ENCODE measurements at regions not wholly inside any gene's neighbourhood (a gene's known extent, or its start where the extent isn't known, plus 50 kb on each side); places are given as distances from the start of the nearest gene placed in this dataset.
A peak's percentile ranks its signal among the peaks of the same experiment; 100 is the strongest.
"Not testable (repeated sequence)": the region's sequence is repeated elsewhere in the genome, so short reads cannot be mapped to it uniquely, and the experiment has no call there.

DNA sequence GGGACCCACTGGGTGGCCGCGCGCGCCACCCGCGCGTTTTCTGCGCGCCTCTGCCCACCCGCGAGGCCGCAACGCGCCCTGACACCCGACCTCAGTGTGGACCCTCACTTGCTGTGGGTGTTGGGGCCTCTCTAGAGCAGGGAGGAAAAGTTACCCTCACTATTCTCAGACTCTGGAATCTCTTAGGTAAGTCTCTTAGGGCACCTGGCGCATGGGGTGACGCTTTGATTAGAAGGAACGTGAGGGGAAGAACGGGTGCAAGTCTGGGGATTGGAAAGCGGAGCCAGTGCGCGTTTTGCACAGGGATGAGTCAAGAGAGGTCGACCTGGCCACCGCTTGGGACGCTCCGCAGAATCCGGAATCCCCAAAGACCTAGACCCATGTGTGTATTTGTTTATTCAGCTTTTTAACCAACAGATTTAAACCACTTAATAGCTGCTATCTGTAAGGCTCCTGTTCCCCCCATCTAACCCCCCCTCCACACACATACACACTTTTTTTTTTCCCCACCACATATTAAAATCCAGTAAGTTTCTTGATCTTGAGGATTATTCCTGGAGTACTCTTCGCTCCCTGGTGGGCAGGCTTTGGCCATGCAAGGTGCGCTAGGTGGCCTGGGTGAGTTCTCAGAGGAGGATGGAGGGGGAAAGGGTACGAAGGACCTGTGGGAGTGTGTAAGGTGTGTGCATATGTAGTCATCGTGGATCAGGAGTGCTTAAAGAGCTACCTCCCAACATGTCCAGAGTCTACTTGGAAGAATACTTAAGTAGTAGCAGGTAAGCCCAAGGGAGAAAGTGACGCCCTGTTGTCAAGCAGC lies 169.1 kb upstream of the PPP1R3A start:
- intact Hi-C loops (cut with DNase I): loop anchor here (10.0 kb wide), 1 partner anchor 327 kb away; the partner anchor contains the start of gene FOXP2

DNA sequence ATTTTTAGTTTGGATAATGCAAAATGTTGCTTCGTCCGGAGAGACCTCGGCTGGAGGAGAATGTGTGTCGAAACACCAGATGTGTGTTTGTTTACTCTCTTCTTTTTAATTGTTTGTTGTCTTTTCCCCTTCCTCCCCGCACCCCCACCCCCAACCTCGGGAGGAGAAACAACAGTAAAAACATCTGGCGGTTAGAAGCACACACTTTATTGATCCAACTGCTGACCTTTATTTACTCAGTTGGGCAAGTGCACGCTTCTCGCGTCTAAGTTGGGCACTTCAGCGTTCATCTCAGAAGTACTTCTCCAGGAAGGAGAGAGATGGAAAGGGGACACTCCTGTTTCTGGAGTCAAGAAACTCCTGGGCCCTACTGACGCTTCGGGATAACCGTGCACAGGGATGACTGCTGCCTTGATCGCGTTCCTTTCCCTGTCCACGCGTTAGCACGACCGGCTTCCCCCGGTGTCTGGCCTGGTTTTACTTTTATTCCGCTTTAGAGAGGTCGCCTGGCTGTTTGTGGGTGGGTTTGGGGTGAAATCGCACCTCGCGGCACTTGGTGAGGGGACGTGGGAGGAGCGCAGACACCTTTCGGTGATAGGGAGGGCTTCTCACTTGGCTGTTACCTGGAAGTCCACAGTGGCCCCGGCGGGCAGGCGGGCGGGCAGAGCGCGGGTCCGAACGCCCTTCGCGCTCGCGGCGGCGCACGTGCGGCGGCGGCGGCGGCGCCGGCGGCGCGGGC lies 168.3 kb upstream of the PPP1R3A start:
- peak in 6 of 42 donors; percentile 1 to 46 (median 12) for DNase-seq
- intact Hi-C loops (cut with DNase I): loop anchor here (10.0 kb wide), 1 partner anchor 328 kb away; the partner anchor contains the start of gene FOXP2

More for the DNA sequence above, 169.1 kb upstream of the PPP1R3A start:
- peak in 7 of 42 donors; percentile 2 to 33 (median 20) for DNase-seq

DNA sequence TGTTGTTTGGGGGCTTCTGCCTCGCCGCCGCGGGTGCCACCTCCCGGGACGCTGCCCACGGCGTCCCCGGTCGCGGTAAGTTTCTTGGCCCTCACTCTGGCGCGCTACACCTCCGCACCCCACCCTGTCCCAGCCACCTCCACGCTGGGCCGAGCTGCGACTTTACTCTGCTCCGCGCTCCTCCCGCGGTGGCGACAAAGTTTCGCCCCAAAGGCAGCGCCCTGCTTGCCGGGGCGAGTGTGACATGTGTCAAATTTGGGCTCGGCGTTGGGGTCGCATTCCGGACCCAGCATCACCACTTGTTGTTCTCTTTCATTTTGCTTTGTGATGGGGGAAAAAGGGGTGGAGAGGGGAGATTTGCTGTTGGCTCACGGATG lies 167.7 kb upstream of the PPP1R3A start:
- DNase-seq: peak in 30 of 42 donors; percentile 3 to 57 (median 30)
- intact Hi-C loops (cut with DNase I): loop anchor here (10.0 kb wide), 1 partner anchor 328 kb away; the partner anchor contains the start of gene FOXP2

DNA sequence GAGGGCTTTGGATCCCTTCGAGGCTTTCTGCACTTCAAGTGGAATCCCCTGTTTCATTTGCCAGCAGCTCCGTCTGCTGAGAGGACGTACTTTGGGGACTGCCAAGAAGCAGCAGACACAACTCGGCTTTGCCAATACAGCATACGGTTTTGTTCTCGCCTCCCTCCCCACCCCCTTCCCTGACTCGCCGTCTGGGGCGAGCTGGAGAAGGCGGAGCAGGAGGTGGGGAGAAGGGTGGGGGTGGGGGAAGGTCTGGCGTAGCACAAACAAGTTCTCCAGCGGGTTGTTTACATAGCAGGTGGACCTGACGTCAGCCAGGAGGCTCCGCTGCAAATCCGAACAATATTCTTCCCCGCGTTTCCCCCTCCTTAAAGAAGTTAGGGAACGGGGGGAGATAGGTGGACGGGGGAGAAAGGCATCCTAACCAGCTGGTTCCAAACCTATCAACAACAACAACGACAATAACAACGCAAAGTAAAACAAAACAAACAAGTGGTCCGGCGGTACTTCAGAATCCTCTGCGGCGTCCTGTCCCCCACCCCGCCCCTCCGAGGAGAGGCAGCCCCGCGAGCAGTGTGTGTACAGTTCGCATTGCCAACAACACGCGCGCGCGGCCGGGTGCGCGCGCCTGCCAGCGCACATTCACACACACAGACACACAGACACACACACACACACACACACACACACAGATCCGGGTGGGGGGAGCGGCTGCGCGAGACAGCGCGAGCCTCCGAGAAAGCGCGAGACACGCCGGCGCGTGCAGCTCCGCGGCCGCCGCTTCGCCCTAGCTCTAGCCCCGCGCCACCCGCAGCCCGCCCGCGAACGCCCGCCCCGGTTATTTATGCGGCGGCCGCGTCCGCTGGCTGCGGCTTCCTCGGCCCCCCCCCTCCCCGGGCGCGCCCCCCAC lies 167.0 kb upstream of the PPP1R3A start:
- DNase-seq: peak; percentile 36 to 81 (median 64)
- intact Hi-C loops (cut with DNase I): loop anchor here (10.0 kb wide), 1 partner anchor 329 kb away; the partner anchor contains the start of gene FOXP2

DNA sequence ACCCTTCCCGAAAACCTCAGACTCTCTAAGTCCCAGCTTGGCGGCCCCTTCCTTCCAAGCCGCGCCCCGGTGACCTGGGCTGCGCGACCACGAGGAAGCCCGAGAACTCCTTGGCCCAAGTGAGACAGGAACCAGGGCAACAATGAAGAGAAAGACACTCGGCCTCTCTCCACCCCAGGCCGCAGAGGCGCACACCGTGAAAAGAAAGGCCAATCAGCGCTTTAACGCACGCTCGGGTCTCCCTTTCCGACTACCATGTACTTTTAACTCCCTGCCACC lies 166.4 kb upstream of the PPP1R3A start:
- intact Hi-C loops (cut with DNase I): loop anchor here (10.0 kb wide), 1 partner anchor 330 kb away; the partner anchor contains the start of gene FOXP2
- peak in 4 of 42 donors; percentile 12 to 46 (median 32) for DNase-seq

DNA sequence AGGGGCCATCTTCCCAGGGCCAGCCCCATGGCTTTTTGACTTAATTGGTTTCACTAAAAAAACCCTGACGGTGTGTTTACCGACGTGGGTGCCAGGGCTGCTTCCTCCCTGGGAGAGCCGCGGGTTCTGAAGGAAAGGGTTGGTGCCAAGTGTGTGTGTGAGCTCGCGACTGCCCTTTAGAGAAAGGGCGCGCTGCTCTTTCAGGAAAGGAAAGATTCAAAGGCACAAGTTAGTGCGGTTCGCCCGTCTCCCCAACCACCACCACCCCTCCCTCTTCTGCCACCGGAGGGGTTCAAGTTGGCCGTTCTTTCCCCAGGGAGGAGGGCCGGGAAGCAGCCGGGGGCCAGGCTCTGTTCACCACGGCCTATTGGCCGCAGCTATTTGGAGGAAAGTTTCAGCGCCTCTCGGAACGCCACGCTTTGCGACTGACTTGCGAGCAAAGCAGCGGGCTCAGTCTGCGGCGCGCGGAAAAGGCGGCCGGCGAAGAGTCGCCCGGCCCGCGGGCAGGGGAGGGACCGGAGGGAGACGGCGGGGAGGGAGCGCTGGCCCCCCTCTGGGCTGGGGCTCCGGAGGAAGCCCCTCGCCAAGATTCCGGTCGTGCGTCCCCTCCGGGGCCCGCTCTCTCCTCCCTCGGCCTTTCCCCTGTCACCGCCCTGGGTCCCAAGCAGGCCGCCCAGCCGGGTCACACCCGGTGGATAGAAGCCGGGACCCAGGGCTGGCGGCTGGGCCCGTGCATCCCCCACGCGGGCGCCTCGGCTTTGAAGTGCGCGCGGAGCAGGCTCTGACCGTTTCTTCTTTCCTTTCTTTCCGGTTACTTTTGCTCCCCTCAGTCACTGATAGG lies 165.9 kb upstream of the PPP1R3A start:
- peak in 27 of 42 donors; percentile 3 to 52 (median 20) for DNase-seq
- intact Hi-C loops (cut with DNase I): loop anchor here (10.0 kb wide), 1 partner anchor 330 kb away; the partner anchor contains the start of gene FOXP2

DNA sequence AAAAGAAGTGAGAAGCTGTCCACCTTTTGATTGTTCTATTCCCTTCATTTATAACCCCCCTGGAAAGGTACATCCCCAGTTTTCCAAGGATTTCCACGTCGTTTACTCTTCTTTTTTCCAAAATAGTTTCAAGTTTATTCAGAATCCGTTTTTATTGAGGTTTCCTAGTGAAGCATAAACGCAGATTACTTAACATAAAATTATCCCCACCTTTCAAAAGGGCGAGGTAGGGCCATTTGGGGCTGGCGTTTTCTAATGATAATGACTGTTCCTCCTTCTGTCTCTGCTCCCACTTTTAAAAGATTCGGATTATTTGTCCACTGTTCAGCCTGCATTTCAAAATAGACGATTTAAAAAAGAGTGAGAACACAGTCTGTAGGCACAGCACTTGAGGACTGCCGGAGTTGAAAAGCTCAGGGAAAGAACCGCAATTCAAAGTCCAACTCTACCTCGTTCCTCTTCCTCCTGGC lies 165.2 kb upstream of the PPP1R3A start:
- intact Hi-C loops (cut with DNase I): loop anchor here (10.0 kb wide), 1 partner anchor 331 kb away; the partner anchor contains the start of gene FOXP2
- DNase-seq: no peak

DNA sequence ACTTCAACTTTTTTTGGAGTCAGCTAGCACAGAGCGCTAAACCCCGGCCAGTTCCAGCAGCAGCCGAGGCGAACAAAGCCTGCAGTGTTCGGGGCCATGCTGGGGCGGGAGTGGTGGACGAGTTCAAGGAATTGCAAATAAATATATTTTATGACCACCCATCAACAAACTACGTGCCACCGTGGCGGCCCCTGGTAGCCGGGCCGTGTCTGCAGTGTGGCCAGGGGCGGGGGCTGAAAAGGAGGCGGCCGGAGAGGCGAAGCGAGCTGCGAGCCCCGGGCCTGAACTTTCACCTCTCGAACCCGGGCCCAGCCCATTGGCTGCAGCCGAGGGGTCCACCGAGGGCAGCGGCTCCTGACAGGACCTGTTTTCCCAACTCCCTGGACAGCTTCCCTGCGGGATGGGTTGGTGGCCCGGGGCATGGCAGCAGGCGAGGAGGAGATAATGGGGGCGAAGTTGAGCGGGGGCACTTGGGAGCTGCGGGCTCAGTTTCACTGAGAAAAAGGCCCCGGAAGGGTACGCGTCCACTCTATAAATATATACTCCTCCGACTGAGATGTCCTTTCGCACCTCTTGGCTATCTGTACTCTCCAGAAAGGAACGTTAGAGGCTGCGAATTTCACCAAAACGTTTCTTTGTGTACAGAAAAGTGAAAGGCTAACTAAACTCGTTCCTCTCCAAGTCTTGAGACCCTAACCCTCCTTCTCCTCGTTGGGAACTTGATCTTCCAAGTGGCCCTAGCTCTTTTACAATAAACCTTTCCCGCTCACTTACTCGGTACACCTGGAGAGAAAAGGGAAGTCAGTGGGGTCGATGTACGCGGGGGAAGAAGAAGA lies 164.6 kb upstream of the PPP1R3A start:
- intact Hi-C loops (cut with DNase I): loop anchor here (10.0 kb wide), 1 partner anchor 331 kb away; the partner anchor contains the start of gene FOXP2
- DNase-seq: peak in 25 of 42 donors; percentile 3 to 53 (median 24)

DNA sequence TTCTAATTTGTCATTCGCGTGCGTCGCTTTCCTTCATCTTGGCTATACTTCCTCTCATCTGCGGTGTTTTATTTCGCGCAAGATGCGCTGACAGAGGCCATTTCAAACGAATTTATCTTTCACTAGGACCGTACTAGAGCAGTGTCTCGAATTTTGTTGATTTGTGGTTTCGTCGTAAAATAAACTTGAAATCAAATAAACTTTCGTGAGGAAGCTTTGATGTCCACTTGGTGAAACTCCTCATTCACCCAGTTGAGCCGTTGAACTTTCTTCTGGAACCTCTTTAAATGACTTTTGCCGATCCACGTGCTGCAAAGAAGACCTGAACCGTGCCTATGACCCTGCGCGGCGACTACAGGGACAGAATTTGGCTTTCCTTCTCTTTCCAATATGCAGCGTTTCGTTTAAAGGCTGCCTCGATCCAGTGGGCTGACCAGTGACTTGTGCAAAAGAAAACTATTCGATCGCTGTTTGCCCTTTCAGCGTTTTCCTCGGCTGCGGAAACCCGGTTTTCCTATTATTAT lies 163.9 kb upstream of the PPP1R3A start:
- intact Hi-C loops (cut with DNase I): loop anchor here (10.0 kb wide), 1 partner anchor 332 kb away; the partner anchor contains the start of gene FOXP2

DNA sequence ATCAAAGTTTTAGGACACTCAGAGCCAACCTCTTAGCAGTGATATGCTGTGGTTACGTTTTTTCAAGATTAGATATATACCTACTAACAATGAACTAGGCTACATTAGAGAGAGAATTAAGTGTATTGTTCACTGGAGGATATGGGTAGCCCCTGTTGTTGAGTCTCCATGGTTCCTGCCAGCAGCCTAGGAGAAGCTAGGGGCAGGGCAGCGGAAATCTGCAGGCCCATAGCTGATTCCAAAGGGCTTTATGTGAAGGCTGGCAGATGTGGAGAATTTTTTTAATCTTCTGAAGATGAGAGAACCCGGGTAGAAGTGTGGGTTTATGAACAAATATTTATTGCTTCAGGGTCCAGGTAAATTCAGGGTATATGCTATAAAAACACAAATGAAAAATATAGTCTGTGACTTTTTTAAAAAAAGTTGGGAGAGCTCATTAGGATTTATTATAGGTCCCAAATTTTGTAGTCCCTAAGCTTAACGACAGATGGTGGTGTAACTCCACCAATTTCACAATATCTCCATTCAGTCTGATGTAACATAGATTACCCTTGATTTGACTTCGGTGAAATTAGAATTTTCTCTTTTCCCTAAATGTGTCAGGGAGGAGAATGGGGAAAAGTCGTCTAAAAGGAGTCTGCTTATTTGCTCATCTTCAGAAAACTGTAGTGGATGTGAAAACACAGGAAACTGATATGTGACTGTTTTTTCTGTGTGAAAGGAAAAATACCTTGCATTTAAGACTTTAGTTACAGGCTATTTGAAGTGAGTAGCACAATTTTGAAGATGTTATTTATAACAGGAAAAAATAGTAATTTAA lies 163.0 kb upstream of the PPP1R3A start:
- peak in 4 of 42 donors; percentile 13 to 63 (median 23) for DNase-seq
- intact Hi-C loops (cut with DNase I): loop anchor here (10.0 kb wide), 1 partner anchor 333 kb away; the partner anchor contains the start of gene FOXP2

More for the DNA sequence above, 163.9 kb upstream of the PPP1R3A start:
- DNase-seq: peak in 2 of 42 donors; percentile 3 to 22

DNA sequence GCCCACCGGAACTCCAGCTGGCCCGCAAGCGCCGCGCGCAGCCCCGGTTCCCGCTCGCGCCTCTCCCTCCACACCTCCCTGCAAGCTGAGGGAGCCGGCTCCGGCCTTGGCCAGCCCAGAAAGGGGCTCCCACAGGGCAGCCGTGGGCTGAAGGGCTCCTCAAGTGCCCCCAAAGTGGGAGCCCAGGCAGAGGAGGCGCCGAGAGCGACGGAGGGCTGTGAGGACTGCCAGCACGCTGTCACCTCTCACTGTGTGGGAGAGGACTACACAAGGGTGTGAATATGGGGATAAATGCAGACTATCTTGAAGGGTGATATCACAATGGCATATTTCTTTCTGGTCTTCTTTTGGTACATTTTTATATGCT lies 158.3 kb upstream of the PPP1R3A start:
- DNase-seq; intact Hi-C loops (cut with DNase I): not testable (repeated sequence)

DNA sequence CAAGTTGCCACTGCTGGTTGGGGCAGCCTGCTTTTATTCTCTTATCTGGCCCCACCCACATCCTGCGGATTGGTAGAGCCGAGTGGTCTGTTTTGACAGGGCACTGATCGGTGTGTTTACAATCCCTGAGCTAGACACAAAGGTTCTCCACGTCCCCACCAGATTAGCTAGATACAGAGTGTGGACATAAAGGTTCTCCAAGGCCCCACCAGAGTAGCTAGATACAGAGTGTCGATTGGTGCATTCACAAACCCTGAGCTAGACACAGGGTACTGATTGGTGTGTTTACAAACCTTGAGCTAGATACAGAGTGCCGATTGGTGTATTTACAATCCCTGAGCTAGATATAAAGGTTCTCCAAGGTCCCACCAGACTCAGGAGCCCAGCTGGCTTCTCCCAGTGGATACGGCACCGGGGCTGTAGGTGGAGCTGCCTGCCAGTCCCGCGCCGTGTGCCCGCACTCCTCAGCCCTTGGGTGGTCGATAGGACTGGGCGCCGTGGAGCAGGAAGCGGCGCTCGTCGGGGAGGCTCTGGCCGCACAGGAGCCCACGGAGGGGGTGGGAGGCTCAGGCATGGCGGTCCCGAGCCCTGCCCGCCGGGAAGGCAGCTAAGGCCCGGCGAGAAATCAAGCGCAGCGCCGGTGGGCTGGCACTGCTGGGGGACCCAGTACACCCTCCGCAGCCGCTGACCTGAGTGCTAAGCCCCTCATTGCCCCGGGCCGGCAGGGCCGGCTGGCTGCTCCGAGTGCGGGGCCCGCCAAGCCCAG lies 157.8 kb upstream of the PPP1R3A start:
- intact Hi-C loops (cut with DNase I); DNase-seq: not testable (repeated sequence)

DNA sequence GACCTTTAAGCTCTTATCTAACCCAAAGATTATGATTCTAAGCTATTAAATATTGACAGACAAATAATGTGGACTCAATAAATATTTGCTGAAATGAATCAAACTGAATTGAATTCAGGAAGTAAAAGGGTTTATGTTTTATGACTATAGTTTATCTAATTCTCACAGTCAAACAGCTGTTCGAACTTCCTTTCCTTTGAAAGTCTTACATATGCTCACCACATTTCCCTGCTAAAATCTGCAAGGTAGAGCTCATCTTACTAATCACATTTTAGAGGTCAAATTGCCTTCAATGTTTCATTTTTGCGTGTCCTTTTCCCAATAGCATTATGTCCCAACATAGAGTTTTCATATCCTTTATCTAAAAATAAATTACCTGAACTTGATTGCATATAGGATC lies 154.9 kb upstream of the PPP1R3A start:
- intact Hi-C loops (cut with DNase I): no loop called here

DNA sequence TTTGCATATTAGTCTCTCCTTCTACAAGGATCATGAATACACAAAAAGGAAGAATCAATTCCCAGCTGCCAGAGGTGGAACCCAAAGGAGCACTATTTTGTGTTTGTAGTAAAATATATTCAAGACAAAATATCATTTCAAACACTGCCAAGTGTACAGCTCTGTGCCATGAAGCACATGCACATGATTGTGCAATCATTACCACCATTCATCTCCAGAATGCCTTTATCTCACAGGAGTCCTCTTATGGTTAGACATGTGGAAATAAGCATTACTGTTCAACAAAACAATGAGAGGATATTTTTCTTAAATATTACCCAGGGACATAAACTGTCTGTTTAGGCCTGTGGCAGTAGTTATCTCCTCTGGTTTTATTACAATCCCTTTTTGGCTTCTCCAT lies 151.4 kb upstream of the PPP1R3A start:
- intact Hi-C loops (cut with DNase I): no loop called here

More for the DNA sequence above, 154.9 kb upstream of the PPP1R3A start:
- no peak for DNase-seq

DNA sequence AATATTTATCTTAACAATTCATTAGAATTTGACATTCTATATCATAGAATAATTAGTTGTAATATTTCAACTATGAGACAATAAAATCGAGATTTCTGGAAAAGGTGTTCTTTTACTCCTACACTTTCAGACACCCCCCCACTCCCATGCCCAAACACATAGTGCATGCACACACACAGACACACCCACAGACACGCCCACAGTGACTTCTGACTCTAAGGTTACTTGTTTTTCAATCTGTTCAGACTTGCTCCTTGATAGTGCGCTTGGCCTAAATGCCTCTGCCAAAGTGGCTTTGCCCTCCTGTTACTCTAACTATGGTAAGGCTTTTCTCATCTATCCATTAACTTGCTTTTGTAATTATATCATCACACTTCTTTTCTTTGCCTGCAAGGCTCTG lies 144.0 kb upstream of the PPP1R3A start:
- intact Hi-C loops (cut with DNase I): no loop called here
- no peak for DNase-seq

More for the DNA sequence above, 151.4 kb upstream of the PPP1R3A start:
- no peak for DNase-seq
